ENCODE measurements at regions not wholly inside any gene's neighbourhood (a gene's known extent, or its start where the extent isn't known, plus 50 kb on each side); places are given as distances from the start of the nearest gene placed in this dataset.
A peak's percentile ranks its signal among the peaks of the same experiment; 100 is the strongest.
"Not testable (repeated sequence)": the region's sequence is repeated elsewhere in the genome, so short reads cannot be mapped to it uniquely, and the experiment has no call there.

- no peak overlapping the region for H3K4me3 ChIP-seq (ENCODE audit: low read depth, low read length)
- TF ChIP-seq, protein P1, sequence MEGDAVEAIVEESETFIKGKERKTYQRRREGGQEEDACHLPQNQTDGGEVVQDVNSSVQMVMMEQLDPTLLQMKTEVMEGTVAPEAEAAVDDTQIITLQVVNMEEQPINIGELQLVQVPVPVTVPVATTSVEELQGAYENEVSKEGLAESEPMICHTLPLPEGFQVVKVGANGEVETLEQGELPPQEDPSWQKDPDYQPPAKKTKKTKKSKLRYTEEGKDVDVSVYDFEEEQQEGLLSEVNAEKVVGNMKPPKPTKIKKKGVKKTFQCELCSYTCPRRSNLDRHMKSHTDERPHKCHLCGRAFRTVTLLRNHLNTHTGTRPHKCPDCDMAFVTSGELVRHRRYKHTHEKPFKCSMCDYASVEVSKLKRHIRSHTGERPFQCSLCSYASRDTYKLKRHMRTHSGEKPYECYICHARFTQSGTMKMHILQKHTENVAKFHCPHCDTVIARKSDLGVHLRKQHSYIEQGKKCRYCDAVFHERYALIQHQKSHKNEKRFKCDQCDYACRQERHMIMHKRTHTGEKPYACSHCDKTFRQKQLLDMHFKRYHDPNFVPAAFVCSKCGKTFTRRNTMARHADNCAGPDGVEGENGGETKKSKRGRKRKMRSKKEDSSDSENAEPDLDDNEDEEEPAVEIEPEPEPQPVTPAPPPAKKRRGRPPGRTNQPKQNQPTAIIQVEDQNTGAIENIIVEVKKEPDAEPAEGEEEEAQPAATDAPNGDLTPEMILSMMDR (IDR thresholded peaks at IDR 0.05; ENCODE audit: insufficient read depth, low read depth, low read length): no peak
- DNase-seq (ENCODE audit: low read depth): peak; percentile 44
Measured at GRCh38 chr7:42572056-42572455, 335.0 kb upstream of the GLI3 start.

DNA sequence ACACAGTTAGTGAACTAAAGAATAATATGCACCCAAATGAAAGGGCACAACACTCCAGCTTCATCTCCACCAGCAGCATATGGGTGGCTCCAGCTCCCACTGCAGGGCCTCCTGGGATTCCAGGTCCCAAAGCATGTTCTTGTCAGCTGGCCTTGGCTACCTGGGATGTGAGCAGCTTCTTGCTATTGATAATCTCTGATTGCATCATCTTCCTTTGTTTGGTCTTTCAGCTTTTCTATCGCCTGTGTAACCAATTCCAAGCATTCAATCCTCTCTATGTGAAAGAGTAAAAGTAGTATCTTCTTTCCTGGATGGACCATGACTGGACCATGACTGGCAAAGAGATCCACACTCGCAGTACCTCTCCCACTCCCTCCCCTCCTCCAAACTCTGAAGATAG lies 333.9 kb upstream of the GLI3 start:
- no peak for DNase-seq (ENCODE audit: low read depth)
- TF ChIP-seq, protein P1 (IDR thresholded peaks at IDR 0.05; ENCODE audit: insufficient read depth, low read depth, low read length): no peak
- no peak overlapping the region for H3K4me3 ChIP-seq (ENCODE audit: low read depth, low read length)

DNA sequence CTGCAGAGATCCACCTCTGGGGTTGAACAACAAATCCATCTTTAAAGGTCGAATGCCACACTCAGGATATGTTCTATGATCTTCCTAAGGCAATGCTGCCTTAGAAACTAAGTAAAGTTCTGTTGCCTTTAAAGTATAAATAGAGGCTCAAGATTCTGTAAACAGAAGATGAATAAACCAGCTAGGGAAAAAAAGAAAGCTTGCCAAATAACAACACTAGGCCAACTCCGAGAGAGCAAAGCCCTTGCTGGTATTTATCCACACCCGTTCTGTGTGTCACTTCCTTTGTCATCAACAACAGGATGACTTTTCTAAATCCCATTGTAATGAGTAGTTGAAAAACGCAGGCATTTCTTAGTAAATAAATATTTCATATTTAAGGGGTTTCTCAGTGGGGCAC lies 330.0 kb upstream of the GLI3 start:
- TF ChIP-seq, protein P1 (IDR thresholded peaks at IDR 0.05; ENCODE audit: insufficient read depth, low read depth, low read length): no peak
- H3K4me3 ChIP-seq (ENCODE audit: low read depth, low read length): no peak overlapping the region
- peak; percentile 28 for DNase-seq (ENCODE audit: low read depth)

GRCh38 chr7:42561797-42562196 lies 324.8 kb upstream of the GLI3 start:
- no peak overlapping the region for H3K4me3 ChIP-seq (ENCODE audit: low read depth, low read length)
- TF ChIP-seq, protein P1 (IDR thresholded peaks at IDR 0.05; ENCODE audit: insufficient read depth, low read depth, low read length): no peak
- DNase-seq (ENCODE audit: low read depth): no peak

DNA sequence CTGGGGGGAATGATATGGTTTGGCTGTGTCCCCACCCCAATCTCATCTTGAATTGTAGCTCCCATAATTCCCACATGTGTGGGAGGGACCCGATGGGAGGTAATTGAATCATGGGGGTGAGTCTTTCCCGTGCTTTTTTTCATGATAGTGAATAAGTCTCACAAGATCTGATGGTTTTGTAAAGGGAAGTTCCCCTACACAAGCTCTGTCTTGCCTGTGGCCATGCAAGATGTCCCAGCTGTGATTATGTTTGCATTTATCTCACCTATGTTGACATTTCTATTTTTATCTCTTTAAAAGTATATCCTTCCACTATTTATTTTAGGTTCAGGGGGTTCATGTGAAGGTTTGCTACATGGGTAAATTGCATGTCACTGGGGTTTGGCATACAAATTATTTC lies 323.9 kb upstream of the GLI3 start:
- TF ChIP-seq, protein P1 (IDR thresholded peaks at IDR 0.05; ENCODE audit: insufficient read depth, low read depth, low read length): no peak
- no peak for DNase-seq (ENCODE audit: low read depth)
- H3K4me3 ChIP-seq (ENCODE audit: low read depth, low read length): no peak overlapping the region

GRCh38 chr7:42554932-42555331 lies 317.9 kb upstream of the GLI3 start:
- not testable (repeated sequence) for DNase-seq (ENCODE audit: low read depth); H3K4me3 ChIP-seq (ENCODE audit: low read depth, low read length)

- no peak overlapping the region for H3K4me3 ChIP-seq (ENCODE audit: low read depth, low read length)
- no peak for DNase-seq (ENCODE audit: low read depth)
- TF ChIP-seq, protein P1 (IDR thresholded peaks at IDR 0.05; ENCODE audit: insufficient read depth, low read depth, low read length): no peak
Measured at GRCh38 chr7:42552227-42552626, 315.2 kb upstream of the GLI3 start.

Measured in fibroblast of villous mesenchyme (primary cell).